GM20431 (cell line): ENCODE measurements at regions not wholly inside any gene's neighbourhood (a gene's known extent, or its start where the extent isn't known, plus 50 kb on each side); places are given as distances from the start of the nearest gene placed in this dataset.

Source experiments
- in situ Hi-C: fragments of 300-500 bp; cut with MseI, MboI; formaldehyde crosslinking; loops from one replicate; pipeline ENCODE4 v1.15.0; 2020; ENCODE audit warnings: low sequenced_read_pairs; ENCODE audit not compliant: unreplicated experiment

- in situ Hi-C loops = no loop called here
Observed at GRCh38 chr5:163619273-163619934, 114.0 kb downstream of the MAT2B start.

- in situ Hi-C loops = no loop called here
Observed at GRCh38 chr5:163619951-163620350, 114.5 kb downstream of the MAT2B start.

DNA sequence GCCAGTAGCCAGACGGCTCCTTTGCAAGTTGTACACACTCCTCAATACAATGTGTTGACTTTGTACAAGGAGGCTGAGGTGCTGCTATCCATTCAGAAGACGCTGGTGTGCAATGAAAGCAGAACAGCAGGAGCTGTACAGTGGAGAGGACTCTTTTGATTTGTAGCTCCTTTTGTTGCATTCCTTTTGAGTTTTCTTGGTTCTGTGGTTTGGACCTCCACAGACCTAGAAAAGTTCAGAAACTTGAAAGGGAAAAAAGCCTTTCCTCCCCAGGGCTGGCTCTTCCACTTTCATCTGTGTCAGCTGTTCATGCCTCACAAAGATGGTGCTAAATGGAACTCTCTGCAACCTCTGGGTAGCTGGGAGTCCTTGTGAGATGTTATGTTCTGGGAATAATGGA is 117.4 kb downstream of the MAT2B start:
- in situ Hi-C loops = no loop called here

- in situ Hi-C loops = no loop called here
Observed at GRCh38 chr5:163623524-163623923, 118.1 kb downstream of the MAT2B start.

GRCh38 chr5:163623986-163624385 is 118.6 kb downstream of the MAT2B start:
- in situ Hi-C loops = no loop called here

GRCh38 chr5:163624431-163624830 is 119.0 kb downstream of the MAT2B start:
- in situ Hi-C loops = no loop called here

- in situ Hi-C loops = no loop called here
Observed at GRCh38 chr5:163626904-163627434, 121.5 kb downstream of the MAT2B start.

DNA sequence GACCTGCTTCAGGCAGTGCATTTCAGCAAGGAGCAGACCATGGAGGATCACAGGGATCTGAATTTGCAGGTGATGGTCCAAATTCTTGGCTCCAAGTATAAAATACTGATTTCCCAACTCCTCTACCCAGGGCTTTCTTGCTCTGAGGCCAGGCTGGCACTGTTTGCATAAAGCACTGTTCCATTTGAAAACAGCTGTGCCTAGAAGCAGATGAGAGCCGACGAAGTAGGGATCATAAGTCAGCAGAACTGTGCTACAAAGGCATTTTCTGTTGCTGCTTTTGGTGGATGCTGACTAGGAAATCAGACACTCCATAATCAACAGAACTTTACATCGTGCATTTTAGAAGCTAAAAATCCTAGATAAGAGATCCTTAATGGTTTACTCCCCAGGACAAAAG is 126.4 kb downstream of the MAT2B start:
- in situ Hi-C loops = no loop called here

DNA sequence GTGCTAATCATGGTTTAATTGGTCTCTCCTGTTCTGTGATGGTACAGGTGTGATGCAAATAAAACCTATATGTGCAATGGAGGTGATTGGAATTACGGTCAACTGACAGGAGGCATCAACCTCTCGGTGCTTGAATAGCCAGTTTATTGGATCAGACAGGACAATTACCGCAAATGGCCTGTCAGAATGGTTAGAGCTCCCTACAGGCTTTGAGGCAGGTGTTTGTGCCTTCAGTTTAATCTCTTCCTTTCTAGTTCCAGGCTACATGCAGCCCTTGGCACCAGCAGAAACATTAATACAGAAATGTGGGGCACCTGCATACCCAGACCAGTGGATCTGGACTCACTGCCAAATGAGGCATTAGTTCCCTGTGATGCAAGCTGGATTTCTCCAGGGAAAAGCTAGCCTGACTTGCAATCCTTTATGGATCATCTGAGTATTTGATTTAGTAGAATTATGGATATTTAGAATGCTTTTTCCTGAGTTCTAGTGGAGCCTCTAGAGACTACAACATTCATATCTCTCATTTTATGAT is 128.6 kb downstream of the MAT2B start:
- in situ Hi-C loops = no loop called here

DNA sequence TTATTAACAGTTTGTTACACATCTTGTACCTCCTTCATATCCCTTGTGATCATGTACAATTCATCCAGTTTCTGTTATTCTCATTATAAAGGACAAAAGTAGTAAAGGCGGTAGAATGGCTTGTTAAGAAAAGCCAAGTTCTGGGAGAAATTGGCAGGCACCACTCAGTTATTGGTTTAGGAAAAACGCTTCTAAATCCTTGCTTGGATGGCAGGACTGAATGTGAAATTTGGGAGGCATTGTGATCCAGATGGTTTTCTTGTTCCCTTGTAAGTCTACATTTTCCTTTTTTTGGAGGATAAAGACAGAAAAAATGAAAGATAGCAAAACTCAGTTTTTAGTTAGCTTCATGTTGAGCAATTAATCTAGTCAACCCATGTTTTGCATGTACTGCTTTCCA is 130.2 kb downstream of the MAT2B start:
- in situ Hi-C loops = no loop called here

GRCh38 chr5:163642904-163643303 is 137.5 kb downstream of the MAT2B start:
- in situ Hi-C loops = no loop called here

DNA sequence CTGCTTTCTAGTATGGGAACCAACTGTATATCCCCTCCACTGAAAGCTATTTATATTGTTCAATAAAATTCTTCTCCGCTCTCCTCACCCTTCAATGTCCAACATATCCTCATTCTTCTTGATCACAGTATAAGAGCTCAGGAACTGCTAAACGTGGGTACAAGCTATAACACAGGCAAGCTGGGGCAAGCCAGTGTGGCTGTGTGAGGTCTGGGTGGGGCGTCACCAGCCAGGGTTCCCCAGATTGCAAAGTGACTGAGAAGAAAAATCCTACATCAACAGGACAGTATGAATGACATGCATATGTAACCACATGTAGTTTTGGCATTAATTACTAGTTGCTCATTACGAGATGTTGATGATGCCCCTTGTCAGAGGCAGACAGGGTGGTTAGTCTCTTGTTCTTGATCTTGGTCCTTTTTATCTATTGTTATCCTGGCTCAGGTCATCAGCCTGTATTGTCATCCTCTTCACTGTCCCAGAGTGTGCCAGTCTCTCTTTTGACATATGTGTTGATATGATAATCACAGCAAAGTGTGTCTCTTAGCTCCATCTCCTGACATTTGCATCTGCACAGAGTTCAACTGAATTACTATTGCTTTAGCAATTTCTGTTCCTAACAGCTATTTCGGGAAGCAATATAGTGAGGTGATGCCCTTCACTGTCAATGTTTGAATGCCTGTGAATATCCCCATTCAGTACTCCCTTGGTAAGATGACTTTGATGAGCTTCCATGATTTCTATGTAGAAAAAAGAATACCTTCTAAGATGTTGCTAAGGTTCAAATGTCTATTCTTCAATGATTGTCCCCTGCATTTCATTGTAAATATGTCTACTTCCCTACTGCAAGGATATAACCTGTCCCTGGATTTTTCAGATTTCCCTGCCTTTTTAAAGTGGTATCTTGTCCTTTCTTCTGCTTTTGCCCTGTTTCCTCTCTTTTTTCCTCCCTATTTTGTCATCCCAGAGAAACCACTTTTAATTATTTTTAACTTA is 140.3 kb downstream of the MAT2B start:
- in situ Hi-C loops = no loop called here

DNA sequence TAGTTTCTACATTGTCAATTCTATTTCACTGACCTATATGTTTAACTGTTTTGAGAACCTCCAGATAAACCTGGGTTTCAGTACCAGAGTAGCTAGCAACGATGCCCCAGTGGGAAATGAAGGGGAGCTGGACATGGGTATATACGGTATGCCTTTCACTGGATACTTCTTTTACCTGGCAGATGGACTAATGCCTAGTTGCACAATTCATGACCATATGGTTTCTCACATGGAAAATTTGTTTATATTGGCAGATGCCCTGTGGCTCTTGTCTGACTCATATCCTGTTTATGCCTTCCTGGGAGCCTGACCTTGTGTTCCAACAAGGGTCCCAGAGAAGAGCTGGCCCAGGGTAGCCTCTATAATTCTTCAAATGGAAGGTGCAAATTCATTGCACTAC is 144.1 kb downstream of the MAT2B start:
- in situ Hi-C loops = no loop called here

GRCh38 chr5:163653526-163653925 is 148.1 kb downstream of the MAT2B start:
- in situ Hi-C loops = no loop called here

DNA sequence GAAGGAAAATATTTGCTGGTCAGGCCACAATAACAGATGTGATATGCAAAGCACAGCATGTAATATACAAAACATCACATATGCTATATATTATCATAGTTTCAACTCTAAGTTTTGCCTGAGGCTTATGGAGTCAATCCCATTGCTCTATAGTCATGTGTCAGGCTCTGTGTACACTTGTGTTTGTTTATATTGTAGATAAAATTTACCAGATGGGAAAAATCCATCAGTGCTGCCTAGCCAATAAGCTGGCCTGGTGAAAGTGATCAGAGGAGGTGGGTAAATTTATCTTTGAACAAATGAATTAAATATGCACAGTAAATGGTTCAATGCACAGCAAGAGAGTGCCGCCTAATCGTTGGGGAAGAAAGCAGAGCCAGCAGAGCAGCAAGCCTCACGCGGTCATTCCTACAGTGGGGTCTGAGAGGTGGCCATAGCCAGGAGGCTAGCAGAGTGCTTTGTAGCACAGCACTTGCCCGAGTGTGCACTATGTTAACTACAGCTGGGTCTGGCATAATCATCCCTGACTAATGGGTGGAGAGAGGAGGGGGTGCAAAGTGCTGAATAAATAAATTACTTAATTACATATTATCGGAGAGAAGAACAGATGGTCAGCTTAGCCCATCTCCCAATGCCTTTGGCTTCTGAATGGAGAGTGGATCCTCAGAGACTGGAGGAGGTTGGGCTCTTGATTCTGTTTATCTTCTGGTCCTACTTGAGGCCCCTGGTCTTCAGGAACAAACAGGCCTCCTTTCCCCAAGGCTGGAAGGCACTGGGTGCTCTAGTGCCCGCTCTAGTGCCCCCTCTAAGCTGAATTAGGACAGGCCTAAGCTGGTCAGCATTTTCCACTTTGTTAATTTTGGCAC is 153.5 kb downstream of the MAT2B start:
- in situ Hi-C loops = no loop called here

DNA sequence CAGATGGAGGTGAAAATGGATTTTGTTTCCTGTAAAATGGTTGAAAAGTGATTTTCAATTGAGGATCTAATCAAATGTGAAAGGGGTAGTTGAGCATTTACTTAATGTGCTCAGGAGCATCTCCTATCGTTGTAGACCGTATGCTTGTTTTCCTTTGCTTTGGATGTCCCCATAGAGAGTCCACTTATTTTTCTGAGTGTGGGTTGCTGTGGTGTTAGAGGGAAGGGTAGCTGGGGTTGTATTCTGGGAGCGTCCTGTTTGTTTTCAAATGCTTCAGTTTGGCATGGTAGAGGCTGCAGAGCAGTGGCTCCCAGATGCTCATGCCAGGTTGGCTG is 154.1 kb downstream of the MAT2B start:
- in situ Hi-C loops = no loop called here

GRCh38 chr5:163660486-163660885 is 155.1 kb downstream of the MAT2B start:
- in situ Hi-C loops = no loop called here

DNA sequence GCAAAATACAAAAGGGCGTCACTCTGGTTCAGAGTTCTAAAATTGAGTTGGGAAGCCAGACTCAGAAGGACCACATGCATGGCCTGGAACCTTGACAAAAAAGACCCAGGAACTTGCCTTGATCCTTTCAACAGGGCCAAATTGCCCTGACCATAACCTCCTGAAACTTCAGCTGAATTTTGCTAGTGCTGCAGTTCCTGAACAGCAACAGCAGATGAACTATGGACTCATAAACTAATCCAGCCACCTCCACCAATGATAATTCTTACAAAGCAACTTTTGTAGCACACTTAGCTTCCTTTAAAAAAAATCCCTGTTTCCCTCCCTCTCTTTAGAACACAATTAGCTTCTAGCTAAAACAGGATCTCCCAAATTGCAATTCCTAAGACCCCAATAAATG is 155.9 kb downstream of the MAT2B start:
- in situ Hi-C loops = no loop called here

DNA sequence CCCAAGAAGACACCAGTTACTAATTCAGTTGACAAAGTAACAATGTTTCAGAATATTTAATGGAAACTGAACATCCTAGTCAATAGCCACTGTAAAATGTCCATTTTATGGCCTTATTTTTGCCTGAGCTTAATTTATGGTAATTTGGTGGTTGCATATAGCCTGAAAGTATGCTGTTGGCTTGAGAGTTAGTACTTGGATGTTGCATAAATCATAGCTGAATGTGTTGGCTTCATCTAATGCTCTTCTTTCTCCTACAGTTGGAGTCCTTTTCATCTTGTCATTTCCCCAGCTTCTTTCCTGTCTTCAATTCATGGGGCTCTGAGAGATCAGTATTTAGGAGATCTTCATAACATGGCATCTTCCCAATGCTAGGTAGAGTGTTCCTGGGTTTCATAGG is 164.6 kb downstream of the MAT2B start:
- in situ Hi-C loops = no loop called here

DNA sequence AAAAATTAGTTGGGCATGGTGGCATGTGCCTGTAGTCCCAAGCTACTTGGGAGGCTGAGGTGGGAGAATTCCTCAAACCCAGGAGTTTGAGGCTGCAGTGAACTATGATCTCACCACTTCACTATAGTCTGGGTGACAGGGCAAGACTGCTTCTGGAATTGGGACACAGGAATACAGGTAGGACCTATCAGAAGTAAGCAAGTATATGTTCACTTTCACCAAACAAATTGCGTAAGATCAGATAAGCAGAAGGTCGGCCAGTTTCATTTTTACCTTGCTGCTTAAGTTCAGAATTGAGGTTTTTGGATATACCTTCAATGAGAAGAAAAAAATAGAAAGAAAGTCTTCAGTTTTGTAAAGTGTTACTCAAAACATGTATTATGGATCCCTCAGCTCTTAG is 171.7 kb downstream of the MAT2B start:
- in situ Hi-C loops = no loop called here
